Brain microvascular endothelial cell (primary cell): ENCODE measurements at regions not wholly inside any gene's neighbourhood (a gene's known extent, or its start where the extent isn't known, plus 50 kb on each side); places are given as distances from the start of the nearest gene placed in this dataset.
"Not testable (repeated sequence)": the region's sequence is repeated elsewhere in the genome, so short reads cannot be mapped to it uniquely, and the experiment has no call there.

Source experiments
- DNase-seq: peaks from one replicate; pipeline ENCODE4 v3.0.0-alpha.2; 2020
- H3K27ac ChIP-seq: fragments of 250-450 bp; sonication (Bioruptor Pico); 2 replicates; pipeline ENCODE4 v1.5.1; 2020; ENCODE audit warnings: mild to moderate bottlenecking, moderate library complexity
- H3K27me3 ChIP-seq: fragments of 250-450 bp; sonication (Bioruptor Pico); replicated peaks from 2 replicates; pipeline ENCODE4 v1.5.1; 2020; ENCODE audit warnings: mild to moderate bottlenecking
- H3K36me3 ChIP-seq: fragments of 250-450 bp; sonication (Bioruptor Pico); replicated peaks from 2 replicates; pipeline ENCODE4 v1.5.1; 2020; ENCODE audit warnings: mild to moderate bottlenecking
- H3K4me3 ChIP-seq: 2 replicates; pipeline ENCODE4 v1.5.1; 2011; ENCODE audit warnings: low read depth, mild to moderate bottlenecking, control low read depth, low read length, moderate library complexity
- CTCF ChIP-seq: IDR thresholded peaks from 2 replicates; pipeline ENCODE4 v1.5.1; 2011; ENCODE audit warnings: low read depth, mild to moderate bottlenecking, moderate library complexity, low read length, control low read depth, inconsistent platforms; ENCODE audit errors: missing control alignments
- in situ Hi-C: cut with HindIII; loops from 2 replicates; pipeline ENCODE4 v1.10.0; 2017; ENCODE audit warnings: low sequenced_read_pairs, low pct_ligation_motif_present

DNA sequence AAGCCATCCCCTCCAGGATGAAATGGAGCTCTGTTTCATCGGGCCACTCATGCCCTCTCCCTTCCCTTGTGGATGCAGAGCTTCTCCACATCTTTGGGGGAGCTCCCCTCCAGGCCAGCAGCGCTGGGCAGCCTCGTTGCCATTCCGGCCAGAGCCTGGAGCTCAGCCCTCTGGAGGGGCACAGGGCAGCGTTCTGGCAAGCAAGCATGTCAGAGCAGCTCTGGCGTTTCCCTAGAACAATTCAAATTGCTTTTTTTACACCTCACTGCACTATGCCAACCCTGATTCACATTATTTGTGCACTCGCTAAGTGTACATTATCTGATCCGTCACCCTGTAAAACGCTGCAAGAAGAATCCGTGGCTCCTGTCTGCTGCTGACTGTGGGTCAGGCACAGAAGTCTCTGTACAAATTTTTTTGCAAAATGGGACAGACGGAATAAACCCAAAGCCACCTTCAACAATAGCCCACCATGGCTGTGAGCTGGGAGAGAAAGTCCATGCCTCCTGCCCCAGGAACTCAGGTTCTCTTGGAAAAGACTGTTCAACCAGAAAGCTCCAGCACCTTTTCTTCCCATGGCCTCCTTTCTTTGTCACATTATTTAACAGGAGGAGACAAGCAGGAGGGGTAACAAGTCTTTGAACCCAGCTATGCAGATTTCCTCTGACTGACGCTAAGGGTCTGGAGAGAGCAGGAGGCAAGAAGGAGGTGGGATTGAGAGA is 139.5 kb upstream of the CADM1 start:
- in situ Hi-C loops: no loop called here
- no peak for DNase-seq

DNA sequence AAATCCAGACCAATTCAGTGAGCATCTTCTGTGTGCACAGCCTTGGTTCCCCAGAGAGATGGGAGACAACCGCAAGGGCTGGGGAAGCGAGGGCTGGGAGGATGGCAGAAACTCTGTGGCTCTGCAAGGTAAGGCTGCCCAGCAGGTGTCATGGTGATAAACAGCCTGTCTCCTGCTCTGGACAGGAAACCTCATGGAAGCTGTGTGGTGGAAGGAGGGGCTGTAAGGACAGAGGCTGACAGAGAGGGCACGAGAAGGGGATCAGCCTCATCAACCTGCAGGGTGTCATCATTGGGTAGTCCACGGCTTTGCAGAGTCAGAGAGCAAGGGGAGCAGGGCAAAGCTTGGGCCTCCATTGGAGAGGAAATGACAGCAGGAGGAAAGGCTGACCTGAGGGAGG is 138.4 kb upstream of the CADM1 start:
- Histone ChIP-seq H3K27ac (no peak overlapping the region), H3K4me3 (no peak overlapping the region), H3K27me3 (no peaks in the 10 kb centered on the region), H3K36me3 (no peaks in the 10 kb centered on the region)
- no peak for DNase-seq
- no peak for TF ChIP-seq CTCF
- in situ Hi-C loops: no loop called here

More for the DNA sequence above, 139.5 kb upstream of the CADM1 start:
- no peaks in the 10 kb centered on the region for H3K36me3 ChIP-seq
- TF ChIP-seq CTCF: no peak
- H3K4me3 ChIP-seq: no peak overlapping the region
- no peaks in the 10 kb centered on the region for H3K27me3 ChIP-seq
- no peak overlapping the region for H3K27ac ChIP-seq

- in situ Hi-C loops: no loop called here
These were observed 133.5 kb upstream of the CADM1 start for GRCh38 chr11:115637599-115638241.

GRCh38 chr11:115636753-115637527 is 132.7 kb upstream of the CADM1 start:
- Histone ChIP-seq H3K27me3 (no peaks in the 10 kb centered on the region), H3K27ac (no peak overlapping the region), H3K4me3 (no peak overlapping the region), H3K36me3 (no peaks in the 10 kb centered on the region)
- no peak for TF ChIP-seq CTCF
- DNase-seq: no peak
- in situ Hi-C loops: no loop called here

More at GRCh38 chr11:115637599-115638241, 133.5 kb upstream of the CADM1 start:
- Histone ChIP-seq H3K36me3 (no peaks in the 10 kb centered on the region), H3K4me3 (no peak overlapping the region), H3K27ac (no peak overlapping the region), H3K27me3 (no peaks in the 10 kb centered on the region)
- no peak for DNase-seq
- no peak for TF ChIP-seq CTCF

DNA sequence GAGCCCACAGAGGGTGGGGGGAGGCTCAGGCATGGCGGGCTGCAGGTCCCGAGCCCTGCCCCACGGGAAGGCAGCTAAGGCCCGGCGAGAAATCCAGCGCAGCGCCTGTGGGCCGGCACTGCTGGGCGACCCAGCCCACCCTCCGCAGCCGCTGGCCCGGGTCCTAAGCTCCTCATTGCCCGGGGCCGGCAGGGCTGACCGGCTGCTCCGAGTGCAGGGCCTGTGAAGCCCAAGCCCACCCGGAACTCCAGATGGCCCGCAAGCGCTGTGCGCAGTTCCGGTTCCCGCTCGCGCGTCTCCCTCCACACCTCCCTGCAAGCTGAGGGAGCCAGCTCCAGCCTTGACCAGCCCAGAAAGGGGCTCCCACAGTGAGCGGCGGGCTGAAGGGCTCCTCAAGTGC is 129.8 kb upstream of the CADM1 start:
- DNase-seq, H3K4me3 ChIP-seq, in situ Hi-C loops, H3K27ac ChIP-seq, H3K27me3 ChIP-seq, H3K36me3 ChIP-seq: not testable (repeated sequence)

DNA sequence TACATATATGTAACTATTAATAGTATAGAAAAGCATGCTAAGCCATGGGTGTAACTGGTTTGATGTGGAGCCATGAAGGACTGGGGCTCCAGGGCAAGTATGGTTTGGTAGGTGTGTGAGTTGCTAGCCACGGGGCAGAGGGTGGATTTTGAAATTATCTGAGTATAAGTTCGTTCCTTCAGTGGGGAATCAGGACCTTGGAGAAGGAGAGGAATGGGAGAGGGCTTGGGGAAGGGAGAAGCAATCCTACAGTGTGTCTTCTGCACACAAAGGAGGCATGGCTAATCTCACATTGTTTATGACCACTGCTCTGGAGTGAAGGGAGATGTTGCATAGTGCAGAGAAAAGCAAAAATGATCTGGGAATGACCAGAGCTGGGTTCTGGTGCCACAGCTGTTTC is 127.8 kb upstream of the CADM1 start:
- Histone ChIP-seq H3K36me3 (no peaks in the 10 kb centered on the region), H3K27me3 (no peaks in the 10 kb centered on the region), H3K4me3 (no peak overlapping the region), H3K27ac (no peak overlapping the region)
- TF ChIP-seq CTCF: no peak
- in situ Hi-C loops: no loop called here
- DNase-seq: no peak
